ENCODE measurements at regions not wholly inside any gene's neighbourhood (a gene's known extent, or its start where the extent isn't known, plus 50 kb on each side); places are given as distances from the start of the nearest gene placed in this dataset.

DNA sequence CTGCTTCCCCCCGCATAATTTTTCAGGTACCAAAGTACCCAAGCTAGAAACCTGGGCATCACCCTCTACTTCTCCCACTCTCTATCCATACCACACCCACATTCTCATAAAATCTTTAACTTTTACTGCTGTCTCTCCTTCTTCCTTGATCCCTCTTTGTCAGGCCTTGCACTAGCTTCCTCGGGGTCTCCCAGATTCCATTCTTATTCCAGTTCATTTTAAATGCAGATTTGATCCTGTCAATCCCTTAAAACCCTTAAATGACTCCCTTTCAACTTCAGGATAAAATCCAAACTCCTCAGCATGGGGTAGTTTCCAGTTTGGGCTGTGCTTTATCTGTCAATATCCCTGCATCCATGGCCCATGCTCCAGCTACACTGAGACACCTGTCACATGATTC is 343.5 kb downstream of the PBX1 start:
- no peaks in the 10 kb centered on the region for H3K4me1 ChIP-seq
- no peak overlapping the region for H3K4me3 ChIP-seq
- TF ChIP-seq CTCF (IDR thresholded peaks at IDR 0.05) (no peak), POLR2A (IDR thresholded peaks at IDR 0.05; ENCODE audit: low read depth) (no peak), POLR2AphosphoS5 (IDR thresholded peaks at IDR 0.05) (no peak), EP300 (IDR thresholded peaks at IDR 0.05) (no peak)
- intact Hi-C loops (cut with DNase I), result no loop called here
- no peak for DNase-seq (ENCODE audit: extremely low spot score)
- no peaks in the 10 kb centered on the region for H3K36me3 ChIP-seq
- 81% methylated on average over 2 of the region's 2 CpGs for WGBS
- no peaks in the 10 kb centered on the region for H3K27me3 ChIP-seq
- no peak overlapping the region for H3K27ac ChIP-seq (replicated peaks in 1 of 4)
- no peaks in the 10 kb centered on the region for H3K9me3 ChIP-seq

Small RNA genes in the stretch of these regions (small RNA-seq; reads per million reads assigned to genes)
- gene RNU6-755P, result 0 reads per million in 3 donors

All from esophagus muscularis mucosa (tissue), 4 donors.